A549 (cell line): ENCODE measurements at regions not wholly inside any gene's neighbourhood (a gene's known extent, or its start where the extent isn't known, plus 50 kb on each side); places are given as distances from the start of the nearest gene placed in this dataset.

Experiments used
- ATAC-seq, 2 experiments: fragments of 200-7000 bp in 1 of 2; fragments of >200 bp in 1 of 2; cut with Nextera tagmentation in 1 of 2; cut with Tn5 transposase in 1 of 2; 3 replicates each; pipeline versions ENCODE4 v1.8.0 to v1.9.1; 2018 to 2020; ENCODE audit warnings: mild to moderate bottlenecking in 1 of 2, moderate library complexity in 1 of 2
- CTCF ChIA-PET: fragments of 300-600 bp; sonication (Branson Sonifier 250); formaldehyde crosslinking; extraction: SDS; loops from one replicate; lab custom pipeline; 2021; ENCODE audit warnings: antibody characterized with exemption, inconsistent platforms; lab: Yijun Ruan, JAX
- POLR2A ChIA-PET: fragments of 350-600 bp; formaldehyde crosslinking; extraction: SDS; loops from one replicate; lab custom pipeline; 2021; ENCODE audit warnings: antibody characterized with exemption, inconsistent platforms; lab: Yijun Ruan, JAX
- DNase-seq, 2 experiments: peaks; one replicate each; pipeline versions ENCODE4 v3.0.0 to v3.0.0-alpha.2; 2011 to 2016; ENCODE audit warnings: low read depth in 1 of 2, low spot score in 1 of 2
- FAIRE-seq: peaks from 2 replicates; lab custom pipeline; 2011; peaks lifted over from hg19 to GRCh38; lab: Jason Lieb, UNC
- H3K27ac ChIP-seq, 2 experiments: fragments of >200 bp; sonication (Bioruptor Twin); formaldehyde crosslinking; 3 replicates each; pipeline ENCODE4 v1.5.1; 2016 to 2017
- H3K4me1 ChIP-seq: fragments of >200 bp; sonication (Bioruptor Twin); formaldehyde crosslinking; 3 replicates; pipeline ENCODE4 v1.6.1; 2016
- H3K4me2 ChIP-seq: fragments of >200 bp; sonication (Bioruptor Twin); formaldehyde crosslinking; 3 replicates; pipeline ENCODE4 v1.6.1; 2016
- H3K4me3 ChIP-seq: fragments of >200 bp; sonication (Bioruptor Twin); formaldehyde crosslinking; 3 replicates; pipeline ENCODE4 v1.5.1; 2016
- H3K9me3 ChIP-seq: fragments of >200 bp; sonication (Bioruptor Twin); formaldehyde crosslinking; 3 replicates; pipeline ENCODE4 v1.6.1; 2016
- BCL3 ChIP-seq: fragments of >200 bp; sonication (Bioruptor Twin); formaldehyde crosslinking; IDR thresholded peaks from 3 replicates; pipeline ENCODE4 v1.6.1; 2016
- BHLHE40 ChIP-seq: IDR thresholded peaks from 2 replicates; pipeline ENCODE4 v1.6.1; 2012; ENCODE audit warnings: low read depth, low read length, inconsistent platforms
- CBX8 ChIP-seq: fragments of 200-600 bp; sonication (generic); IDR thresholded peaks from 2 replicates; pipeline ENCODE4 v1.6.1; 2016
- CEBPB ChIP-seq, 2 experiments: fragments of >200 bp in 1 of 2; sonication (Bioruptor Twin) in 1 of 2; formaldehyde crosslinking in 1 of 2; IDR thresholded peaks; 2 replicates each; pipeline ENCODE4 v1.6.1; 2012 to 2016
- EHMT2 ChIP-seq: fragments of 200-600 bp; sonication (generic); IDR thresholded peaks from 2 replicates; pipeline ENCODE4 v1.6.1; 2016; ENCODE audit warnings: antibody characterized with exemption, low read depth, mild to moderate bottlenecking, moderate library complexity
- EP300 ChIP-seq, 2 experiments: fragments of >200 bp; sonication (Bioruptor Twin); formaldehyde crosslinking; IDR thresholded peaks; 2 replicates in 1 of 2; 3 replicates in 1 of 2; pipeline ENCODE4 v1.6.1; 2016 to 2017
- FOSL2 ChIP-seq, 2 experiments: fragments of 450-650 bp in 1 of 2; fragments of >200 bp in 1 of 2; sonication (Bioruptor Twin) in 1 of 2; formaldehyde crosslinking; IDR thresholded peaks; 2 replicates each; pipeline versions ENCODE4 v1.5.0 to v1.6.1; 2016 to 2020; ENCODE audit warnings: mild to moderate bottlenecking in 1 of 2, moderate library complexity in 1 of 2
- FOXS1 ChIP-seq: fragments of 250-450 bp; sonication (Bioruptor Pico); IDR thresholded peaks from 2 replicates; pipeline ENCODE4 v1.5.0; 2020; ENCODE audit warnings: mild to moderate bottlenecking, moderate library complexity
- GATA3 ChIP-seq: IDR thresholded peaks from 2 replicates; pipeline ENCODE4 v1.6.1; 2012; ENCODE audit warnings: borderline replicate concordance
- HOXB13 ChIP-seq: fragments of 250-450 bp; sonication (Bioruptor Pico); IDR thresholded peaks from 2 replicates; pipeline ENCODE4 v1.5.0; 2020; ENCODE audit warnings: low read depth, mild to moderate bottlenecking, moderate library complexity
- HOXB5 ChIP-seq: fragments of 250-450 bp; sonication (Bioruptor Pico); IDR thresholded peaks from 2 replicates; pipeline ENCODE4 v1.5.0; 2020; ENCODE audit warnings: mild to moderate bottlenecking, moderate library complexity
- JUNB ChIP-seq: fragments of >200 bp; sonication (Bioruptor Twin); formaldehyde crosslinking; IDR thresholded peaks from 2 replicates; pipeline ENCODE4 v1.6.1; 2016
- KDM1A ChIP-seq: fragments of 200-600 bp; sonication (generic); IDR thresholded peaks from 2 replicates; pipeline ENCODE4 v1.6.1; 2016; ENCODE audit warnings: low read depth, mild to moderate bottlenecking
- MAFK ChIP-seq: fragments of 450-650 bp; IDR thresholded peaks from 2 replicates; pipeline ENCODE4 v1.6.1; 2014; ENCODE audit not compliant: partially characterized antibody
- MYC ChIP-seq: IDR thresholded peaks from 2 replicates; pipeline ENCODE4 v1.6.1; 2012; ENCODE audit warnings: mild to moderate bottlenecking, inconsistent platforms, low read length, improper control_type of control experiment, borderline replicate concordance
- NPAS2 ChIP-seq: fragments of 250-450 bp; sonication (Bioruptor Pico); IDR thresholded peaks from 2 replicates; pipeline ENCODE4 v1.8.0; 2022; ENCODE audit warnings: mild to moderate bottlenecking, moderate library complexity, borderline replicate concordance
- NR3C1 ChIP-seq: fragments of >200 bp; sonication (Bioruptor Twin); formaldehyde crosslinking; IDR thresholded peaks from 3 replicates; pipeline ENCODE4 v1.6.1; 2017
- POLR2AphosphoS2 ChIP-seq: conservative IDR thresholded peaks from 2 replicates; pipeline ENCODE4 v1.6.1; 2012; ENCODE audit warnings: low read length, improper control_type of control experiment, inconsistent platforms
- RAD21 ChIP-seq, 2 experiments: fragments of >200 bp in 1 of 2; sonication (Bioruptor Twin) in 1 of 2; formaldehyde crosslinking in 1 of 2; IDR thresholded peaks in 1 of 2; conservative IDR thresholded peaks in 1 of 2; 2 replicates in 1 of 2; 3 replicates in 1 of 2; pipeline ENCODE4 v1.6.1; 2012 to 2018; ENCODE audit warnings: inconsistent platforms in 1 of 2
- RARB ChIP-seq: fragments of 250-450 bp; sonication (Bioruptor Pico); IDR thresholded peaks from 2 replicates; pipeline ENCODE4 v1.8.0; 2021; ENCODE audit warnings: mild to moderate bottlenecking, moderate library complexity
- REST ChIP-seq: fragments of 200-600 bp; sonication (generic); IDR thresholded peaks from 2 replicates; pipeline ENCODE4 v1.6.1; 2016; ENCODE audit warnings: antibody characterized with exemption, mild to moderate bottlenecking, moderate library complexity
- RFX5 ChIP-seq: fragments of 450-650 bp; IDR thresholded peaks from 2 replicates; pipeline ENCODE4 v1.7.1; 2014; ENCODE audit warnings: antibody characterized with exemption, mild to moderate bottlenecking, moderate library complexity
- RNF2 ChIP-seq: fragments of 200-600 bp; sonication (generic); IDR thresholded peaks from 2 replicates; pipeline ENCODE4 v1.6.1; 2016; ENCODE audit warnings: low read depth, mild to moderate bottlenecking, antibody characterized with exemption, moderate library complexity, borderline replicate concordance
- TFCP2L1 ChIP-seq: fragments of 250-450 bp; sonication (Bioruptor Pico); IDR thresholded peaks from 2 replicates; pipeline ENCODE4 v1.5.0; 2021; ENCODE audit warnings: mild to moderate bottlenecking
- TP53 ChIP-seq: fragments of 250-450 bp; sonication (Bioruptor Pico); IDR thresholded peaks from 2 replicates; pipeline ENCODE4 v1.5.0; 2021; ENCODE audit warnings: mild to moderate bottlenecking, moderate library complexity
- ZNF302 ChIP-seq: fragments of 250-450 bp; sonication (Bioruptor Pico); IDR thresholded peaks from 2 replicates; pipeline ENCODE4 v1.9.0; 2021; ENCODE audit warnings: inconsistent platforms, mild to moderate bottlenecking, moderate library complexity
- ZSCAN20 ChIP-seq: fragments of 250-450 bp; sonication (Bioruptor Pico); IDR thresholded peaks from 2 replicates; pipeline ENCODE4 v1.8.0; 2022; ENCODE audit warnings: mild to moderate bottlenecking, moderate library complexity
- WGBS: methylation state at CpG from one replicate; pipeline ENCODE4 v1.1.6; 2017; ENCODE audit errors: missing lambda C conversion rate; 5-methylcytosine and 5-hydroxymethylcytosine counted together
- TF ChIP-seq, protein P1 (sequence below): fragments of >200 bp; sonication (Bioruptor Twin); formaldehyde crosslinking; IDR thresholded peaks from 3 replicates; pipeline ENCODE4 v1.5.1; 2016
- TF ChIP-seq, protein P2 (sequence below): fragments of 250-450 bp; sonication (Bioruptor Pico); IDR thresholded peaks from 2 replicates; pipeline ENCODE4 v1.5.0; 2021; ENCODE audit warnings: mild to moderate bottlenecking, moderate library complexity, borderline replicate concordance
- TF ChIP-seq, protein P3 (sequence below): fragments of 450-650 bp; IDR thresholded peaks from 2 replicates; pipeline ENCODE4 v1.6.1; 2014; ENCODE audit warnings: antibody characterized with exemption

GRCh38 chr20:12682613-12683012 lies 326.2 kb upstream of the SPTLC3 start:
- ChIA-PET POLR2A (no interaction called here), CTCF (no interaction called here)
- no peak for FAIRE-seq
- Histone ChIP-seq H3K4me2 (no peak overlapping the region), H3K4me3 (no peak overlapping the region), H3K27ac (no peak overlapping the region), H3K4me1 (no peaks in the 10 kb centered on the region), H3K9me3 (no peaks in the 10 kb centered on the region)
- DNase-seq: no peak
- no peak for ATAC-seq
- no peak for TF ChIP-seq CBX8
- no peak for TF ChIP-seq POLR2AphosphoS2
- no peak for TF ChIP-seq RNF2
- no peak for TF ChIP-seq RFX5
- TF ChIP-seq TP53: no peak
- no peak for TF ChIP-seq BHLHE40
- no peak for TF ChIP-seq GATA3
- no peak for TF ChIP-seq MAFK
- TF ChIP-seq, protein P1, sequence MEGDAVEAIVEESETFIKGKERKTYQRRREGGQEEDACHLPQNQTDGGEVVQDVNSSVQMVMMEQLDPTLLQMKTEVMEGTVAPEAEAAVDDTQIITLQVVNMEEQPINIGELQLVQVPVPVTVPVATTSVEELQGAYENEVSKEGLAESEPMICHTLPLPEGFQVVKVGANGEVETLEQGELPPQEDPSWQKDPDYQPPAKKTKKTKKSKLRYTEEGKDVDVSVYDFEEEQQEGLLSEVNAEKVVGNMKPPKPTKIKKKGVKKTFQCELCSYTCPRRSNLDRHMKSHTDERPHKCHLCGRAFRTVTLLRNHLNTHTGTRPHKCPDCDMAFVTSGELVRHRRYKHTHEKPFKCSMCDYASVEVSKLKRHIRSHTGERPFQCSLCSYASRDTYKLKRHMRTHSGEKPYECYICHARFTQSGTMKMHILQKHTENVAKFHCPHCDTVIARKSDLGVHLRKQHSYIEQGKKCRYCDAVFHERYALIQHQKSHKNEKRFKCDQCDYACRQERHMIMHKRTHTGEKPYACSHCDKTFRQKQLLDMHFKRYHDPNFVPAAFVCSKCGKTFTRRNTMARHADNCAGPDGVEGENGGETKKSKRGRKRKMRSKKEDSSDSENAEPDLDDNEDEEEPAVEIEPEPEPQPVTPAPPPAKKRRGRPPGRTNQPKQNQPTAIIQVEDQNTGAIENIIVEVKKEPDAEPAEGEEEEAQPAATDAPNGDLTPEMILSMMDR: no peak
- TF ChIP-seq ZSCAN20: no peak
- TF ChIP-seq KDM1A: no peak
- no peak for TF ChIP-seq MYC
- no peak for TF ChIP-seq NR3C1
- TF ChIP-seq ZNF302 (CRISPR knock-in tag): no peak
- TF ChIP-seq, protein P2, sequence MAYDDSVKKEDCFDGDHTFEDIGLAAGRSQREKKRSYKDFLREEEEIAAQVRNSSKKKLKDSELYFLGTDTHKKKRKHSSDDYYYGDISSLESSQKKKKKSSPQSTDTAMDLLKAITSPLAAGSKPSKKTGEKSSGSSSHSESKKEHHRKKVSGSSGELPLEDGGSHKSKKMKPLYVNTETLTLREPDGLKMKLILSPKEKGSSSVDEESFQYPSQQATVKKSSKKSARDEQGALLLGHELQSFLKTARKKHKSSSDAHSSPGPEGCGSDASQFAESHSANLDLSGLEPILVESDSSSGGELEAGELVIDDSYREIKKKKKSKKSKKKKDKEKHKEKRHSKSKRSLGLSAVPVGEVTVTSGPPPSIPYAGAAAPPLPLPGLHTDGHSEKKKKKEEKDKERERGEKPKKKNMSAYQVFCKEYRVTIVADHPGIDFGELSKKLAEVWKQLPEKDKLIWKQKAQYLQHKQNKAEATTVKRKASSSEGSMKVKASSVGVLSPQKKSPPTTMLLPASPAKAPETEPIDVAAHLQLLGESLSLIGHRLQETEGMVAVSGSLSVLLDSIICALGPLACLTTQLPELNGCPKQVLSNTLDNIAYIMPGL (CRISPR knock-in tag): no peak
- TF ChIP-seq BCL3: no peak
- TF ChIP-seq CEBPB (IDR thresholded peaks at IDR 0.05): no peak
- TF ChIP-seq FOSL2 (IDR thresholded peaks at IDR 0.05): no peak
- no peak for TF ChIP-seq FOSL2 (CRISPR knock-in tag; IDR thresholded peaks at IDR 0.05)
- TF ChIP-seq, protein P3, sequence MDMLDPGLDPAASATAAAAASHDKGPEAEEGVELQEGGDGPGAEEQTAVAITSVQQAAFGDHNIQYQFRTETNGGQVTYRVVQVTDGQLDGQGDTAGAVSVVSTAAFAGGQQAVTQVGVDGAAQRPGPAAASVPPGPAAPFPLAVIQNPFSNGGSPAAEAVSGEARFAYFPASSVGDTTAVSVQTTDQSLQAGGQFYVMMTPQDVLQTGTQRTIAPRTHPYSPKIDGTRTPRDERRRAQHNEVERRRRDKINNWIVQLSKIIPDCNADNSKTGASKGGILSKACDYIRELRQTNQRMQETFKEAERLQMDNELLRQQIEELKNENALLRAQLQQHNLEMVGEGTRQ: no peak

GRCh38 chr20:12687476-12687875 lies 321.3 kb upstream of the SPTLC3 start:
- DNase-seq: no peak
- Histone ChIP-seq H3K4me2 (no peak overlapping the region), H3K9me3 (no peaks in the 10 kb centered on the region)
- ATAC-seq: no peak
- TF ChIP-seq NPAS2 (CRISPR knock-in tag) (no peak), REST (no peak), EP300 (IDR thresholded peaks at IDR 0.05) (no peak), JUNB (no peak), EHMT2 (no peak), TFCP2L1 (CRISPR knock-in tag) (no peak), HOXB13 (CRISPR knock-in tag) (no peak), RAD21 (conservative IDR thresholded peaks at IDR 0.05 in 1 of 2, IDR thresholded peaks at IDR 0.05 in 1 of 2) (no peak), FOXS1 (CRISPR knock-in tag) (no peak), HOXB5 (no peak), RARB (no peak), MYC (no peak)
- TF ChIP-seq, protein P3: no peak
- TF ChIP-seq, all 56 proteins: peak for 0
- 3% methylated on average over 4 of the region's 4 CpGs for WGBS
- CTCF ChIA-PET: no interaction called here
- Histone ChIP-seq H3K4me3 (no peak overlapping the region), H3K4me1 (no peaks in the 10 kb centered on the region), H3K27ac (no peak overlapping the region)
- POLR2A ChIA-PET: no interaction called here
- no peak for FAIRE-seq
